HG03139 (cell line): ENCODE measurements at regions not wholly inside any gene's neighbourhood (a gene's known extent, or its start where the extent isn't known, plus 50 kb on each side); places are given as distances from the start of the nearest gene placed in this dataset.
"Not testable (repeated sequence)": the region's sequence is repeated elsewhere in the genome, so short reads cannot be mapped to it uniquely, and the experiment has no call there.

ENCODE experiments used
- ATAC-seq: cut with Tn5 transposase; IDR thresholded peaks from one replicate; pipeline ENCODE4 v1.9.1; 2021; ENCODE audit not compliant: unreplicated experiment

DNA sequence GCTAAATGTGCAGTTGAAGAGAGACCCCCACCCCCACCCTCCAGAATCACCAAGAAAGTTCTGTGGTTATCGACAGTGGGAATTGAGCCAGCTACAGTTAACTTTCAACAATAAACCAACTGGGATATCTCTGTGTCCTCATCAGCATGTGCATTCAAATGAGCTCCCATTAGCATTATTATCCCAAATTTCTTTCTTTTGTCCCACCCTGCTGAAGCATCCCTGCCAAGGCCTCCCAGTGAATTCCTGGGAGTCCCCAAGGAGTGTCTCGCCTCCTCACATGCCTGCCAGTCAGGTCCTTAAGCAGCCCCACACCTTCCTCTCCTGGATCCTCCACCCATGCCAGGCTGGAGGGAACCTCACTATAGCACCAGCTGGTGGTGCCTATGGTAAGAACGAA is 422.1 kb upstream of the HNRNPA3 start:
- ATAC-seq, result no peak

DNA sequence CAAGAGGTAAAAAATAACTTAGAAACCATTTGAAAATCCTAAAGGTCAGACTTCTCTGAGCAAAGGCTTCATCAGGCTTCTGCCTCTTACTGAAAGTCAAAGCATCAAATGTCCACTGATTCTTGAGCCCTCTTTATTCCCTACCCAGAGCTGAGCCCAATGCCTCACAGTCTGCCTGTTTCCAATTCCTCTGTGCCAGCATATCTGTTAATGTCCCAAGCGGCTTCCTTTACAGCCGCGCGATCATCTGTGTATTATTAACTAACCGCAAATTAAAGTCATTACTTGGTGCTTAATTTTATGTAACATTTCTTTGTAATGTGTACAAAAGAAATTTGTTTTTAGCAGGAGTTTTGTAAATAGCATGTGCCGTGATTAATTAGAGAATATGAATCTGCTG is 418.8 kb upstream of the HNRNPA3 start:
- ATAC-seq, result no peak

DNA sequence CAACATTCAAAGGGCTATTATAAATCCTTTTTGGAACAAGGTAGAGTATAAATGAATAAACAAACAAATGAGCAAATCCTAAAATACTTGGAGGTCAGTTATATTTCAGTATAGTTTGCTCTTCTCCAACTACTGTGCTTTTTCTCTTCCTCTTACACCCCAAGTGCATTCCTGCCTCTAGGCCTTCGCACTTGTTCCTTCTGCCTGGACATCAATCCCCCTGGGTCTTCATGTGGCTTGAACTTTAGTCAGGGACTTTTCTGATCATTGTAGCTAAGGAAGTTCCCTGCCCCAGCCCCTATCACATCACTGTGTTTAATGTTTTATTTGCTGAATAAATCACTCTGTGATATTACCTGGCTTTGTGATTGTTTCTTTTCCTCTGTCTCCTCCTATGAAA is 418.2 kb upstream of the HNRNPA3 start:
- ATAC-seq, result no peak

DNA sequence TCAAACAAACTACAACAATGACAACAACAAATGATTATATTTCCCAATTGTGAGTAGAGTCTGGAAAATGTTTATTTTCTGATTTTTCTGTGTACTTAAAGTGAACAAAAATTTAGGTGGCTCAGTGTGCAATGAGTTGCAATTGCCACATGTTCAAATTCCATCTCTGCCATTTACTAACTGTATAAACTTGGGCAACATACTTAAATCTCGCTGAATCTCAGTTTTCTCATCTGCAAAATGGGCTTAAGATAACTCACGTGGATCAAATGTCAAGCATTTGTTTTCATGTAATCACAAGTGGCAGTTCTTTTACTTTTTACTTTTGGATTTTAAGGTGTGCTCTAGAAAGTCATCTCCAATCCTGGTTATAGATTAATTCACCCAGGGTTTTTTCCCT is 416.8 kb upstream of the HNRNPA3 start:
- no peak for ATAC-seq

DNA sequence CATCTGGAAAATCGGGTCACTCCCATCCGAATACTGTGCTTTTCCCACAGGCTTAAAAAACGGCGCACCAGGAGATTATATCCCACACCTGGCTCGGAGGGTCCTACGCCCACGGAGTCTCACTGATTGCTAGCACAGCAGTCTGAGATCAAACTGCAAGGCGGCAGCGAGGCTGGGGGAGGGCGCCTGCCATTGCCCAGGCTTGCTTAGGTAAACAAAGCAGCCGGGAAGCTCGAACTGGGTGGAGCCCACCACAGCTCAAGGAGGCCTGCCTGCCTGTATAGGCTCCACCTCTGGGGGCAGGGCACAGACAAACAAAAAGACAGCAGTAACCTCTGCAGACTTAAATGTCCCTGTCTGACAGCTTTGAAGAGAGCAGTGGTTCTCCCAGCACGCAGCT is 415.9 kb upstream of the HNRNPA3 start:
- ATAC-seq, result not testable (repeated sequence)

DNA sequence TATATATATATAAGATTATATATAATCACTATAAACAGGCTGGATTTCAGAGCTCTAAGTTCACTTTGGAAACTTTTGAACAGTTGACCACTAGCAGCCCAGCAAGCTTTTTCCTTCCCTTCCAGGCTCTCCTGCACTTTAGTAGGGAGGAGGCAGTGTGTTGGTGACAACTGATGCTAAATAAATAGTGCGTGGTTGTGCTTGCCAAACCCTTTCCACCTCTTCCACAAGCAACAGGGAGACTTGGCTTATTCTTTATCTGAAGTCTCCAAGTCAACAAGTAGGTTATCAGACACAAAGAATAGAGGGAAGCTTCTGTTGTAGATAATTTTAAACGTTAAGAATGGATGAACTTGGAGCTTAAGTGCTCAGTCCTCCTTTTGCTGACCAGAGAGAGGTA is 408.2 kb upstream of the HNRNPA3 start:
- no peak for ATAC-seq

DNA sequence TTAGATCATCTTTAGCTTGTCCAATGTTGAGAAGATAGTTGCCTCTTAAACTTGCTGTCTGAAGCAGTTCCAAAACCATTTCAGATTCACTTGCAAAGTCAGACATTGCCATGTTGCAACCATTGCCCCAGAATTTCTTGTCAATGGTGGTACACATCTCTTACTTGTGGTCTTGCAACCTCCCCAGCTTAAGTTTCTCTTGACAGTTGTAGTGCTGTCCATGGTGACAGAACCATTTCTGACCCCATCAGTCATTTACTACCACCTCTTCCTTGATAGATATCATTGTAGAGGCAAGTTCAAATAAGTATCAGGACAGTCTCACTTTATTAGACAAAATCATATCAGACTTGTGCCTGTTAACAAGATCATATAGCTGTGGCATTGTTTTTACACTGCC is 407.2 kb upstream of the HNRNPA3 start:
- ATAC-seq, result no peak

DNA sequence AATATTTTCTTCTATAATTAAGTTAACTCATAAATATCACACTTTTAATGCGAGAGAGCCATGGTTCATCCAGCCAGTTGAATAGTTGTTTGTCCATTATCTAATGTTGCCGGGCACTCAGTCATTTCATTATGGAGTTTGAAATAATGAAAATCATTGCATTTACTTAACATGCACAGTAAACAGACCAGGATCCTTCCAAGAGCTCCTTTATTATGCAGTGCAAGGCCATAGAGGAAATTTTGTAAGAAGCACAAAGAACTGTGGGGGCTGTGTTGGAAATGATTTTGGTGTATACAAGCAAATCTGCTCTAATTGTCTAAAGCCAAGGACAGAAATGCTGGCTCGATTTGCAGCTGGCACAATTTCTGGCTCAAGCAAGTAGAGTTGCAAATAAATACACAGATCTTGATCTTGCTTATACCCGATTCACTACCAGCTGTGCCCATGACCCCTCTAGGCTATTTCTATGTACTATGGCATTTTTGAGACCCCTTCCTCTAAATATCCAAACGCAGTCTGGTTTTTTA is 400.3 kb upstream of the HNRNPA3 start:
- ATAC-seq, result no peak

DNA sequence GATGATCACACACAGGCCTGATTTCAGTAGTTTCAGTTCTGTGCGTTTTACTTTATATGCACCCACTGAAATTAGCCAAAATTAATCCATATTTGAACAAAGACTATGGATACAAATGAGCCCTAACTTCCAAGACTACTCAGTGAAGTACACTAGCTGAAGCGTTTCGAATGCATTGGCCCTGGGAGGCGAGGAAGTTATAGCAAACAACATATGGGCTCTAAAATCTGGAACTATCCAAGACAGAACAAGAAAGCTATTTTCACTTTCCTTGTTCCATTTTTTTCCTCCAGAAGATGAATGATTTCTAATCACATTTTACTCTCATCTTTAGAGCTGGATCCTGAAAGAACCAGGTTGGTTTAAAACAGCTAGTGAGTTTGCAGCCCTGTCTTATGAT is 399.4 kb upstream of the HNRNPA3 start:
- no peak for ATAC-seq

DNA sequence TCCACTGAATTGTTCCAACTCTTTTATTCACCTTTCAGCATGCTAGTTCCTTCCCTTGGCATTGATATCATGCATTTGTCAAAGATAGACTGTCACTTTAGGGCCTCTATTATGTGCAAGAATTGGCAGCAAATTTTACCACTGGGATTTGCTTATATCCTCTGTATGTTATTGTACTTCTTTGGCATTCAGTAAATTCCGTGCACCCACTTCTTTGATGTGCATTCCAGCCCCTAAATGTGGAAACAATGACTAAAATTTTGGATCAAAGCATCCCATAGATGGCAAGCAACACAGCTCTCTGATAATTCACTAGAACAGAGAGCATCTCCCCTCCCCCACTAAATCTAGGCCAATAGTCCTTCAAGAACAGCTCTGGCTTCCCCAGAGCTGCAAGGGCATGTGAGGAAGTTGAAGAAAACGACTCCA is 399.0 kb upstream of the HNRNPA3 start:
- ATAC-seq, result no peak

DNA sequence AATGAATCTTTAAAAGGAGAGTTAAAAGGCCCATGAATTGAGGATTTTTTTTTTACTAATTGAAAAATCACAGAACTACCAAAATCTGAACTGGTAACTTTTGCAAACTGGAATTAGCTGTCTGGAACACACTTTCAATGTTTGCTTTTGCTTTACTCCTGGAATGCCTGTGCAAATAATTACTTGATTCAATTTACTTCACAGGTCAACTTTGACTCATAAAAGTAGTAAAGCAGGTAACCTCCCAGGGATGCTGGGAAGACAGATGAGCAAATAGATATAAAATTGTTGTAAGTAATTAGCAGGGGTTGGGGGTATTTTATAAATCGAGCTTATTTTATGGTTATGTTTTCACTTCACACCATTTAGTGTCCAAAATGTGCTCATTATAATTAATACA is 398.3 kb upstream of the HNRNPA3 start:
- no peak for ATAC-seq

DNA sequence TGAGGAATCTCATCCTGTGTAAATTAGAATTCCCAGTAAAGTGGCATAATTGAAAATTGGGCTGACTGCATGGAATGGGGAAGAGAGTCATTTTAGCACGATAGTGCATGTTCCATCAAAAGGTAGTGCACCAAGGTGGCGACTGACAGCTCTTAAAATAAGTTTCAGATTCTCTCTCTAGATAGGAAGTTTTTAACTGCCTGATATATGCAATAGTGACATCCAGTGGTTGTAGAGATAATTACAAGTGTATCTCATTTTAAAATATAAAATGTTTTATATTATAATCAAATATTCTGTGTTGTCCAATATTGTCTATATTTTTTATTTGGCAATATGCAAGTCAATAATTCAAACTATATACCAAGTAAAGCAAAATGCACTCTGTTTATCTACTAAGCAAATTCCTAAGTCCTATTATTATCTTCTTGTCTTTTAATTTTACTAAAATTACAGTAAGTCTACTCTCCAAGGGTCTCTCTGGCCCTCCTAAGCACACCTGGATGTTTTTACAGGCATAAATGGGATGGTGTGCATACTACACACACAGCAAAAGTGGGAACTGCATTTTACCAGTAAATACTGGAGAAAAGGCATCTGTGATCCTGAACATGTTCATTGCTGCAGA is 397.7 kb upstream of the HNRNPA3 start:
- ATAC-seq, result no peak

DNA sequence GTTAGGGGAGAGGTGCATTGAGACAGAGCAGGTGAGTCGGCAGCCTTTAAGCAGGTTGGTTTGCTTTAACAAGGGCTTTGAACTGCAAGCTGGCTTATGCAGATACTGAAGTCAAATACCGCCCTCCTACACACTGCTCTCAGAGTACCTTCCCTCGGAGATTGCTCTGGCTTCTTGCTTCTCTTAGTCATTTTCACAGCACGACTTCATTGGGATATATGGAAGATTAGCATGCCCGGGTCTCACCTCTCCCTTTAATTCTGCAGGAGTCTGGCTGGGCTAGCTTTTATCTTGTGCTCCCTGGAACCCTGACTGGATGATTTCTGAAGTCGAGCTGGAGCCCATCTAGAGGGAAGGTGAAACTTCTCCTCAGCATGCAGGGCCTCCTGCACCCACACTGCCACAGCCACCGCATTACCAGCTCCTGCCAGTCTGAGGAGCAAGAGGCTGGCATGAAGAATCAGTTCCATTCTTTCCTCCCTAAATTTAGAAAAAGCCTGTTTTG is 395.5 kb upstream of the HNRNPA3 start:
- no peak for ATAC-seq

DNA sequence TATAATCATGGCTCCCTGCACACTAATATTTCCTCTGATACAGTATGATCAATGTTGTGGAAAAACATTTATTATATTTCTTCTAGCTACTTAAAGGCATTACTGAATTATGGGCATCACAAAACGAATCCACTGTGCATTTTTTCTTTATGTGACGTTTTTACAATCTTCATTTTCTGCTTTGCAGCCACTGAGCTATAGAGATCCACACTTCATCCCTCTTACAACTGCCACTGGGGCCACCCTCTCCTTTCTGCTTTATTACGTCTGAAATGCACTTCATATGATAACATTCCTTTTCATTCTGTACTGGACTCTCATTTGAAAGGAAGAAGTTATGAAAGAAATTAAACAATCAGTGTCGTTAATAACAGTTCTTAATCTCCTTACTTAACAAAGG is 394.5 kb upstream of the HNRNPA3 start:
- no peak for ATAC-seq

DNA sequence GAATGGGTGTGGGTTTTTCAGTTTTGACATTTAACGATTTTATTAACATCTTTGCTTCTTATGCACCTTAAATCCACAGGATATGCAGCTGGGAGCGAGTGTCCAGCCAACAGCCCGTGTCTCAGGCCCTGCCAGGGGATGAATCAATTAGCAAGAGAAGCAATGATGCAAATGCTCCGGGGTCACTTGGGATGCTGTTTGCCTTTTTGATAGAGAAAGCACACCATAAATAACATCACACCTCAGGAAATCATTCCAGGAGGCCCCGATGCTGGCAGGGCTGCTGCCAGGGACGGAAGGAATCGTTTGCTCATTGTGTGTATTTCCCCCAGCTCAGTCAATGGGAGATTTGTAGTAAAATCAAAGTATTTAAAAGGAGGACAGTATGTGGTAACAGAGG is 394.0 kb upstream of the HNRNPA3 start:
- no peak for ATAC-seq

DNA sequence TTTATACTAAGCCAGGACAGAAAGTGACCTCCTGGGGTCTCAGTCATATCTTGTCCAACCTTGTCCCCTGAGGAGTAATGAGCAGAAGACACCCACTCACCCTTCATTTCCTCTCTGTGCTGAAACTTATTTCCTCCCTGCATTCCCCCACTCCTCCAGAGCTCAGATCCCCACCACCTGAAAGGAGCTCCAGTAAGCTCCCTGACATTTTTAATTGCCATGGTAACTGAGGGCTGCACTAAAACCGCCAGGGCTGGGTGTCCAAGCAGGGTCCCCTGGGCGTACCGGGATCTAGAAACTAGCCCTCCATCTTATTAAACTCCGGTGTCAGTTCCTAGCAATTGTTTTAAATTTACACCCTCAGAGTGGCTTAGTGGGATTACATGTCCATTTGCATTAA is 393.3 kb upstream of the HNRNPA3 start:
- ATAC-seq, result no peak

DNA sequence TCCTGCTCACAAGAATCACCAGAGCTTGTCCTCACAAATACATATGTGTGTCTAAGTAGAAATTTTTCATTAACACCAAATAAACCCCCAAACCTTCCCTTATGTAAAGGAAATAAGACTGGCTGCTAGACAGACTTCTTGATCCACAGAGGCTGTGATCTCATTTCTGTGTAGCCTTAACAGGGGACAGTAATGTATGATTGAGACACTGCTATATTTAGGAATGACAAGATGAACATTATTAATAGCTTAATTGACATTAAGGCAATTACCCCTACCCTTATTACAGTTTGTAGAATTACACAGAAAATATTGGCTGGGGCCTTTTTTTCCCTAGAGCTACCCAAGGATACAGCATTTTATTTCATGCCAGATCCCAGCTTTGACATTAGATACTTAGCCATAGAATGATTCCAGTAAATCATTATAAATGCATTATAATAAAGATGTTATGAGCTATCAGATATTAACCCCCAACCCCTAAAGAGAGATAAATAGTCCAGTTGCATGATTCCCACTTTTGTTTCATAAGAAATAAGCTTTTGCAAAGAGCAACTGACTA is 392.1 kb upstream of the HNRNPA3 start:
- no peak for ATAC-seq

DNA sequence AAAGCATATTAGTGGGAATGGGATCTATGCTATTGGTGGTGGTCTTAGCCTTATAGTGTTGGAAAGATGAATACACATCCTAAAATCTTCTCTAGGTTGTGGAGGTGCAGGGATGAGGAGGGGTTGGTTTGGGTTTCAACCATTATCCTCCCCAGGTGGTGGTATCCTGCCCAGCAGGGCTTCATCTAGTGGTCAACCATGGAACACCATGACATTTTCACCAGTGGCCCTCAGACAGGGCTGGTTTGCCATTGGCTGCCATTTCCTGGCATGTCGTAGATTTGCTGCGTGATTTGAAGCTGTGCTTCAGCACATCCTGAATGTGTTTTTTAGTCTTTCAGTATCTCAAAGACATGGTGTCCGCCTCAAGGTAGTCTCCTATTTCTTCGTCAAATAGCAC is 391.2 kb upstream of the HNRNPA3 start:
- ATAC-seq, result no peak

DNA sequence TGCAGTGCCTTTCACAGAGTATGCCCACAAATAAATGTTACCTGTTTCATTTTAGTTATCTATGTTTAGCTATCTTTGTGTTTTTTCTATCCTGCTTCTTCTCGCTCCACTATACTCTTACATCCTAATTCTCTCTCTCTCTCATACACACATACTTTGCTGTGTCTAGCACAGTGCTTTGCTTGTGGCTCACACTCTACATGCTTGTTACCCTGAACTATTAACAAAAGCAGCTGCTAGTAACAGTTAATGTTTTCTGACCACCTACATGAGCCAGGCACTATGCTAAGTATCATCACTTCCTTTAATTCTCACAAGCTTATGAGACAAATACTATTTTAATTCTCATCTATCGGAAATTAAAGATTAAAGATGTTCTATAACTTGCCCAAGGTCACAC is 390.5 kb upstream of the HNRNPA3 start:
- ATAC-seq, result no peak

DNA sequence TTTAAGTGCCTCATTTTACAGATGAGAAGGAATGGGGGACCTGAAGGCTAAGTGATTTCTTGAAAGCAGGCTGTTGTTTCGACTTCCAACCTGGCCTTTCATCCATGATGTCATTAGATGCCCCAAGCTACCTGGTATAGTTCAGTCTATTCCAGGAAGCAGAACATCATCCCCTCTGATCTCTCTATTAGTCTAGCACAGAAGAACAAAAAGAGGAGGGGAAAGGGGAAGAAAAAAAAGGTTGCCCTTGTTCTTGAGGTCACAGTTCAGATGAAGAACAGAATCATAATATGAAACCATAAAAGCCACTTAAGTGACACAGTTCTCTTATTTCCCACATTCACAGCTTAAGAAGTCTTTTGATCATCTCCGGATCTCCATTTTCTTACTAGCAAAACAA is 386.2 kb upstream of the HNRNPA3 start:
- no peak for ATAC-seq

DNA sequence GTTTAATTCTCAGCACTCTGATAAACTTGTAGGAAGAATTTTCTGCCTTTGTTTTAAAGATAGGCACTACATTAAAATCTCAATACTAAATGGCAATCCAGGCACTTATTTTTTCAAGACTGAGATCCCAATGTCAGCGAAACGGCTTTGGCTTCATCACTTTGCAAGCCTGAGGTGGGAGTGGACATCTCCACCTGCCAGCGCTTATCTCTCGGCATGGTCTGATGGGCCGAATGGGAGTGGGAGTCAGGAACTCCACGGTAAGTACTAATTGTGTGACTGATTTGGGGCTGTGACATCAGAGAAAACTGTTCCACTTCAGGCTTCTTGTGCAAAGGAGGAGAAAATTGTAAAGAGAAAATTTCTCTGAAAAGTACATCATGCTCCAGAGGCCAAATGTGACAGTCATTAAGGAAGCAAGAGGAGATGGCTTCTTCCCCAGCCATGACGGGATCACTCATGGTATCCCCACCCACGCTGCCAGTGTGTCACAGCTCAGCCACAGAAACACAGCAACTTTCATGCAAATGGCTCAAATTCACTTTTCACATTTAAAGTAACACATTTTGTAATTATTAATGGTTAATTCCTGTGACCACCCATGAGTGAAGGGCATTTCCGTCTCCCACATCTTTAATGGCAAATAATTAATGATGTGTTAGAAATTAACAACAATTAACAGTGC is 385.5 kb upstream of the HNRNPA3 start:
- ATAC-seq, result no peak

DNA sequence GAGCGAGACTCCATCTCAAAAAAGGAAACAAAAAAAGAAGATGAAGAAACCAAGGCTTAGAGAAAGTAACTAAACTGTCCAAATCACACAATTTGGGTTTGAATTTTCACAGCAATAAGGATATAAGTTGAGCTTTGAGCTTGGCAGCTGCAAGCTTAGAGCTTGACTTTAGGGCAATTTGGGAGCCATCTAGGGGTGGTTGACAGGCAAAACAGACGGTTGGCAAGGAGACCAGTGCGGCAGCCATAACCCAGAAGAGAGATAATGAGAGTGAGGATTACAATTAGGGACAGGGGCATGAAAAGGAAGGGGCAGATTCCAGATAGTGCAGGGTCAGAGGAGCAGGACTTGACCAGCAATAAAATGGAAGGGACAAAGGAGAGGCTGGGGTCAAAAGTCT is 382.2 kb upstream of the HNRNPA3 start:
- no peak for ATAC-seq
